GM13977 (cell line): ENCODE measurements at regions not wholly inside any gene's neighbourhood (a gene's known extent, or its start where the extent isn't known, plus 50 kb on each side); places are given as distances from the start of the nearest gene placed in this dataset.

Experiments used
- DNase-seq: peaks from one replicate; pipeline ENCODE4 v3.0.0; 2012; ENCODE audit warnings: low spot score
- CTCF ChIP-seq: IDR thresholded peaks from 2 replicates; pipeline ENCODE4 v1.5.1; 2012; ENCODE audit warnings: mild to moderate bottlenecking, control low read depth; ENCODE audit not compliant: insufficient read depth; ENCODE audit errors: extremely low read depth, missing control alignments
- in situ Hi-C: fragments of 300-500 bp; cut with MboI; formaldehyde crosslinking; loops from one replicate; pipeline ENCODE4 v1.12.0; 2022; ENCODE audit warnings: low sequenced_read_pairs, low pct_unique_long_range_greater_than_20kb, mixed read lengths, inconsistent platforms; ENCODE audit not compliant: unreplicated experiment

- no peak for DNase-seq
- no peak for TF ChIP-seq CTCF
- in situ Hi-C loops: no loop called here
These were observed 208.6 kb downstream of the GALC start for GRCh38 chr14:87784386-87784785.

GRCh38 chr14:87783071-87783470 is 209.9 kb downstream of the GALC start:
- TF ChIP-seq CTCF: no peak
- in situ Hi-C loops: no loop called here
- DNase-seq: no peak

- in situ Hi-C loops: no loop called here
- no peak for TF ChIP-seq CTCF
- no peak for DNase-seq
These were observed 220.1 kb downstream of the GALC start for GRCh38 chr14:87772854-87773253.

- in situ Hi-C loops: no loop called here
- peak; percentile 28 for DNase-seq
- no peak for TF ChIP-seq CTCF
These were observed 225.4 kb downstream of the GALC start for GRCh38 chr14:87767567-87767901.

GRCh38 chr14:87758876-87759275 is 234.1 kb downstream of the GALC start:
- no peak for DNase-seq
- in situ Hi-C loops: no loop called here
- no peak for TF ChIP-seq CTCF

GRCh38 chr14:87756661-87757060 is 236.3 kb downstream of the GALC start:
- DNase-seq: no peak
- in situ Hi-C loops: no loop called here
- TF ChIP-seq CTCF: no peak
